GM23338 (cell line): ENCODE measurements at regions not wholly inside any gene's neighbourhood (a gene's known extent, or its start where the extent isn't known, plus 50 kb on each side); places are given as distances from the start of the nearest gene placed in this dataset.

ENCODE experiments used
- ATAC-seq: fragments of 200-7000 bp; cut with Tn5 transposase; 3 replicates; pipeline ENCODE4 v1.9.1; 2020
- DNase-seq: peaks from one replicate; pipeline ENCODE4 v3.0.0-alpha.2; 2015; ENCODE audit warnings: low spot score
- H2AFZ ChIP-seq: fragments of 200-600 bp; sonication (generic); 2 replicates; pipeline ENCODE4 v1.8.0; 2016; ENCODE audit warnings: antibody characterized with exemption, mild to moderate bottlenecking, moderate library complexity
- H3F3A ChIP-seq: fragments of 200-600 bp; sonication (generic); replicated peaks from 2 replicates; pipeline ENCODE4 v1.8.0; 2017; ENCODE audit warnings: antibody characterized with exemption, mixed run types, low read depth
- H3K27ac ChIP-seq: fragments of 200-600 bp; sonication (generic); 2 replicates; pipeline ENCODE4 v1.6.1; 2016; ENCODE audit warnings: low read depth
- H3K27me3 ChIP-seq: fragments of 200-600 bp; sonication (generic); 2 replicates; pipeline ENCODE4 v1.8.0; 2016; ENCODE audit warnings: mild to moderate bottlenecking, mixed run types, moderate library complexity; ENCODE audit not compliant: insufficient read depth
- H3K36me3 ChIP-seq: fragments of 200-600 bp; sonication (generic); 2 replicates; pipeline ENCODE4 v1.8.0; 2016; ENCODE audit warnings: mild to moderate bottlenecking; ENCODE audit not compliant: insufficient read depth
- H3K4me1 ChIP-seq: fragments of 200-600 bp; sonication (generic); 2 replicates; pipeline ENCODE4 v1.8.0; 2016; ENCODE audit warnings: mild to moderate bottlenecking, moderate library complexity; ENCODE audit not compliant: insufficient read depth
- H3K4me2 ChIP-seq: fragments of 200-600 bp; sonication (generic); 2 replicates; pipeline ENCODE4 v1.7.1; 2017; ENCODE audit warnings: mixed run types
- H3K4me3 ChIP-seq: fragments of 200-600 bp; sonication (generic); 2 replicates; pipeline ENCODE4 v1.6.1; 2016; ENCODE audit warnings: mixed run types
- H3K79me2 ChIP-seq: fragments of 200-600 bp; sonication (generic); replicated peaks from 2 replicates; pipeline ENCODE4 v1.8.0; 2017; ENCODE audit warnings: mild to moderate bottlenecking; ENCODE audit not compliant: insufficient read depth
- H3K9me2 ChIP-seq: fragments of 200-600 bp; sonication (generic); 2 replicates; pipeline ENCODE4 v1.8.0; 2017; ENCODE audit not compliant: insufficient read depth
- H4K20me1 ChIP-seq: fragments of 200-600 bp; sonication (generic); replicated peaks from 2 replicates; pipeline ENCODE4 v1.8.0; 2017; ENCODE audit warnings: mild to moderate bottlenecking; ENCODE audit not compliant: insufficient read depth
- H3K27ac Mint-ChIP-seq: 2 replicates; pipeline ENCODE4 v1.8.0; 2020; ENCODE audit warnings: inconsistent platforms, mild to moderate bottlenecking, moderate library complexity, mixed read lengths
- H3K27me3 Mint-ChIP-seq: 3 replicates; pipeline ENCODE4 v1.8.0; 2022; ENCODE audit warnings: low read depth, mild to moderate bottlenecking, moderate library complexity, mixed read lengths, inconsistent platforms; ENCODE audit not compliant: insufficient read depth, poor library complexity
- H3K36me3 Mint-ChIP-seq: 3 replicates; pipeline ENCODE4 v1.8.0; 2021; ENCODE audit warnings: low read depth, mild to moderate bottlenecking, inconsistent platforms, moderate library complexity, mixed read lengths
- H3K4me1 Mint-ChIP-seq: 3 replicates; pipeline ENCODE4 v1.8.0; 2020; ENCODE audit warnings: mild to moderate bottlenecking, inconsistent platforms, mixed read lengths
- H3K4me3 Mint-ChIP-seq: 3 replicates; pipeline ENCODE4 v1.8.0; 2021; ENCODE audit warnings: moderate library complexity, mild to moderate bottlenecking, inconsistent platforms, mixed read lengths
- H3K9me3 Mint-ChIP-seq: 3 replicates; pipeline ENCODE4 v1.8.0; 2020; ENCODE audit warnings: moderate library complexity, mild to moderate bottlenecking, inconsistent platforms, mixed read lengths
- CREB1 ChIP-seq: fragments of 250-450 bp; sonication (Bioruptor Pico); IDR thresholded peaks from 2 replicates; pipeline ENCODE4 v1.5.0; 2020; ENCODE audit warnings: low read depth, mild to moderate bottlenecking, moderate library complexity
- EZH2 ChIP-seq: fragments of 200-600 bp; sonication (generic); IDR thresholded peaks from one replicate; pipeline ENCODE4 v1.8.0; 2017; ENCODE audit warnings: antibody characterized with exemption, mild to moderate bottlenecking, low read depth; ENCODE audit not compliant: unreplicated experiment
- JUNB ChIP-seq: IDR thresholded peaks from one replicate; pipeline ENCODE4 v1.6.1; 2016; ENCODE audit warnings: antibody characterized with exemption; ENCODE audit not compliant: unreplicated experiment
- ZNF114 ChIP-seq: fragments of 250-450 bp; sonication (Bioruptor Pico); IDR thresholded peaks from 2 replicates; pipeline ENCODE4 v1.5.0; 2020; ENCODE audit warnings: mild to moderate bottlenecking, moderate library complexity
- TF ChIP-seq, protein P1 (sequence below): fragments of 250-450 bp; sonication (Bioruptor Pico); IDR thresholded peaks from 2 replicates; pipeline ENCODE4 v1.5.0; 2020; ENCODE audit warnings: mild to moderate bottlenecking, moderate library complexity
- TF ChIP-seq, protein P2 (sequence below): IDR thresholded peaks from 2 replicates; pipeline ENCODE4 v1.6.1; 2016; ENCODE audit warnings: antibody characterized with exemption
- TF ChIP-seq, protein P3 (sequence below), 2 experiments: fragments of 200-600 bp in 1 of 2; sonication (generic) in 1 of 2; conservative IDR thresholded peaks; 2 replicates each; pipeline versions ENCODE4 v1.5.1 to v1.6.1; 2016 to 2017; ENCODE audit warnings: antibody characterized with exemption in 2 of 2, low read depth in 2 of 2, mild to moderate bottlenecking in 2 of 2, moderate library complexity in 1 of 2

DNA sequence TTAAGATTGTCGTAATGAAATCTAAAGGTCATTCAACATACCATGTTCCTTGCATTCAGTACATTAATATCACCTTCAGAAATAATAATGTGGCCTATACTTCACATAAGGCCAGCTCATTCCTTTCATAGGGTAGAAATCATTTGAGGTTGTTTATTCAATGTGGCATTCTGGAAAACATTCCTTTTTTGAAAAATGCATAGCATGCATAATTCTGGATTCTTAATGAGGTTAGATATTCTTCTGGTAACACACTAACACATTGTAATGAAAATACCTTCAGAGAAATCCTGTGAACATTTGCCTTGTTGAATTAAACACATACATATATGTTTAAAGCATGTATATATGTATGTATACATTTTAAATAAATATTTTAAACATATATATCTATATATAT is 204.6 kb upstream of the KCNH7 start (continued):
- TF ChIP-seq, protein P1, sequence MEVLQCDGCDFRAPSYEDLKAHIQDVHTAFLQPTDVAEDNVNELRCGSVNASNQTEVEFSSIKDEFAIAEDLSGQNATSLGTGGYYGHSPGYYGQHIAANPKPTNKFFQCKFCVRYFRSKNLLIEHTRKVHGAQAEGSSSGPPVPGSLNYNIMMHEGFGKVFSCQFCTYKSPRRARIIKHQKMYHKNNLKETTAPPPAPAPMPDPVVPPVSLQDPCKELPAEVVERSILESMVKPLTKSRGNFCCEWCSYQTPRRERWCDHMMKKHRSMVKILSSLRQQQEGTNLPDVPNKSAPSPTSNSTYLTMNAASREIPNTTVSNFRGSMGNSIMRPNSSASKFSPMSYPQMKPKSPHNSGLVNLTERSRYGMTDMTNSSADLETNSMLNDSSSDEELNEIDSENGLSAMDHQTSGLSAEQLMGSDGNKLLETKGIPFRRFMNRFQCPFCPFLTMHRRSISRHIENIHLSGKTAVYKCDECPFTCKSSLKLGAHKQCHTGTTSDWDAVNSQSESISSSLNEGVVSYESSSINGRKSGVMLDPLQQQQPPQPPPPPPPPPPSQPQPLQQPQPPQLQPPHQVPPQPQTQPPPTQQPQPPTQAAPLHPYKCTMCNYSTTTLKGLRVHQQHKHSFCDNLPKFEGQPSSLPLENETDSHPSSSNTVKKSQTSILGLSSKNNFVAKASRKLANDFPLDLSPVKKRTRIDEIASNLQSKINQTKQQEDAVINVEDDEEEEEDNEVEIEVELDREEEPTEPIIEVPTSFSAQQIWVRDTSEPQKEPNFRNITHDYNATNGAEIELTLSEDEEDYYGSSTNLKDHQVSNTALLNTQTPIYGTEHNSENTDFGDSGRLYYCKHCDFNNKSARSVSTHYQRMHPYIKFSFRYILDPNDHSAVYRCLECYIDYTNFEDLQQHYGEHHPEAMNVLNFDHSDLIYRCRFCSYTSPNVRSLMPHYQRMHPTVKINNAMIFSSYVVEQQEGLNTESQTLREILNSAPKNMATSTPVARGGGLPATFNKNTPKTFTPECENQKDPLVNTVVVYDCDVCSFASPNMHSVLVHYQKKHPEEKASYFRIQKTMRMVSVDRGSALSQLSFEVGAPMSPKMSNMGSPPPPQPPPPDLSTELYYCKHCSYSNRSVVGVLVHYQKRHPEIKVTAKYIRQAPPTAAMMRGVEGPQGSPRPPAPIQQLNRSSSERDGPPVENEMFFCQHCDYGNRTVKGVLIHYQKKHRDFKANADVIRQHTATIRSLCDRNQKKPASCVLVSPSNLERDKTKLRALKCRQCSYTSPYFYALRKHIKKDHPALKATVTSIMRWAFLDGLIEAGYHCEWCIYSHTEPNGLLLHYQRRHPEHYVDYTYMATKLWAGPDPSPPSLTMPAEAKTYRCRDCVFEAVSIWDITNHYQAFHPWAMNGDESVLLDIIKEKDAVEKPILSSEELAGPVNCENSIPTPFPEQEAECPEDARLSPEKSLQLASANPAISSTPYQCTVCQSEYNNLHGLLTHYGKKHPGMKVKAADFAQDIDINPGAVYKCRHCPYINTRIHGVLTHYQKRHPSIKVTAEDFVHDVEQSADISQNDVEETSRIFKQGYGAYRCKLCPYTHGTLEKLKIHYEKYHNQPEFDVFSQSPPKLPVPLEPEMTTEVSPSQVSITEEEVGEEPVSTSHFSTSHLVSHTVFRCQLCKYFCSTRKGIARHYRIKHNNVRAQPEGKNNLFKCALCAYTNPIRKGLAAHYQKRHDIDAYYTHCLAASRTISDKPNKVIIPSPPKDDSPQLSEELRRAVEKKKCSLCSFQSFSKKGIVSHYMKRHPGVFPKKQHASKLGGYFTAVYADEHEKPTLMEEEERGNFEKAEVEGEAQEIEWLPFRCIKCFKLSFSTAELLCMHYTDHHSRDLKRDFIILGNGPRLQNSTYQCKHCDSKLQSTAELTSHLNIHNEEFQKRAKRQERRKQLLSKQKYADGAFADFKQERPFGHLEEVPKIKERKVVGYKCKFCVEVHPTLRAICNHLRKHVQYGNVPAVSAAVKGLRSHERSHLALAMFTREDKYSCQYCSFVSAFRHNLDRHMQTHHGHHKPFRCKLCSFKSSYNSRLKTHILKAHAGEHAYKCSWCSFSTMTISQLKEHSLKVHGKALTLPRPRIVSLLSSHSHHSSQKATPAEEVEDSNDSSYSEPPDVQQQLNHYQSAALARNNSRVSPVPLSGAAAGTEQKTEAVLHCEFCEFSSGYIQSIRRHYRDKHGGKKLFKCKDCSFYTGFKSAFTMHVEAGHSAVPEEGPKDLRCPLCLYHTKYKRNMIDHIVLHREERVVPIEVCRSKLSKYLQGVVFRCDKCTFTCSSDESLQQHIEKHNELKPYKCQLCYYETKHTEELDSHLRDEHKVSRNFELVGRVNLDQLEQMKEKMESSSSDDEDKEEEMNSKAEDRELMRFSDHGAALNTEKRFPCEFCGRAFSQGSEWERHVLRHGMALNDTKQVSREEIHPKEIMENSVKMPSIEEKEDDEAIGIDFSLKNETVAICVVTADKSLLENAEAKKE (CRISPR knock-in tag): no peak

DNA sequence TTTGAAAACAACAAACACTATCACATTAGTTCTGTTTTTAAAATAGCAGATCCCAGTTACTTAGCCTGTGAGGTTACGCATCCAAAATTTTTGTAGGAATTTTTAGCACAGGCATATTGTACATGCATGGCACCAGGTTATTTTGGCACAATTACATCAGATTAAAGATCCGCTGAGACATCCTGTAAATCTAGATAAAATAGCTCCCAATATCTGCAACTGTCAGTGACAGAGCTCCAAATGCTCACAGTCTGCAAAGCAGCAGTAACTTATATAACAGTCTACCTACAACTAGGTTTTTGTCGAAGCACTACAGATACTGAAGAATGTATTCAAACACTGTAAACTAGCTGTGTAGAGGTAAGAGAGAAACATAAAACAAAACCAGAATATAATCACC is 200.7 kb upstream of the KCNH7 start:
- Histone ChIP-seq H3K27me3 (no peaks in the 10 kb centered on the region), H3K79me2 (no peaks in the 10 kb centered on the region), H3K36me3 (no peaks in the 10 kb centered on the region), H3K9me2 (no peaks in the 10 kb centered on the region), H3K27ac (no peak overlapping the region), H2AFZ (no peak overlapping the region), H4K20me1 (no peaks in the 10 kb centered on the region), H3K4me3 (no peak overlapping the region), H3F3A (no peaks in the 10 kb centered on the region), H3K4me2 (no peak overlapping the region), H3K4me1 (no peaks in the 10 kb centered on the region)
- Mint-ChIP-seq H3K4me1 (no peaks in the 10 kb centered on the region), H3K27me3 (no peaks in the 10 kb centered on the region), H3K9me3 (no peaks in the 10 kb centered on the region), H3K4me3 (no peak overlapping the region), H3K27ac (no peak overlapping the region), H3K36me3 (no peaks in the 10 kb centered on the region)
- DNase-seq (no peak), ATAC-seq (no peak)
- TF ChIP-seq, protein P2, sequence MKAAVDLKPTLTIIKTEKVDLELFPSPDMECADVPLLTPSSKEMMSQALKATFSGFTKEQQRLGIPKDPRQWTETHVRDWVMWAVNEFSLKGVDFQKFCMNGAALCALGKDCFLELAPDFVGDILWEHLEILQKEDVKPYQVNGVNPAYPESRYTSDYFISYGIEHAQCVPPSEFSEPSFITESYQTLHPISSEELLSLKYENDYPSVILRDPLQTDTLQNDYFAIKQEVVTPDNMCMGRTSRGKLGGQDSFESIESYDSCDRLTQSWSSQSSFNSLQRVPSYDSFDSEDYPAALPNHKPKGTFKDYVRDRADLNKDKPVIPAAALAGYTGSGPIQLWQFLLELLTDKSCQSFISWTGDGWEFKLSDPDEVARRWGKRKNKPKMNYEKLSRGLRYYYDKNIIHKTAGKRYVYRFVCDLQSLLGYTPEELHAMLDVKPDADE: no peak
- TF ChIP-seq CREB1 (CRISPR knock-in tag) (no peak), ZNF114 (no peak), JUNB (no peak), EZH2 (no peak)
- TF ChIP-seq, protein P3, sequence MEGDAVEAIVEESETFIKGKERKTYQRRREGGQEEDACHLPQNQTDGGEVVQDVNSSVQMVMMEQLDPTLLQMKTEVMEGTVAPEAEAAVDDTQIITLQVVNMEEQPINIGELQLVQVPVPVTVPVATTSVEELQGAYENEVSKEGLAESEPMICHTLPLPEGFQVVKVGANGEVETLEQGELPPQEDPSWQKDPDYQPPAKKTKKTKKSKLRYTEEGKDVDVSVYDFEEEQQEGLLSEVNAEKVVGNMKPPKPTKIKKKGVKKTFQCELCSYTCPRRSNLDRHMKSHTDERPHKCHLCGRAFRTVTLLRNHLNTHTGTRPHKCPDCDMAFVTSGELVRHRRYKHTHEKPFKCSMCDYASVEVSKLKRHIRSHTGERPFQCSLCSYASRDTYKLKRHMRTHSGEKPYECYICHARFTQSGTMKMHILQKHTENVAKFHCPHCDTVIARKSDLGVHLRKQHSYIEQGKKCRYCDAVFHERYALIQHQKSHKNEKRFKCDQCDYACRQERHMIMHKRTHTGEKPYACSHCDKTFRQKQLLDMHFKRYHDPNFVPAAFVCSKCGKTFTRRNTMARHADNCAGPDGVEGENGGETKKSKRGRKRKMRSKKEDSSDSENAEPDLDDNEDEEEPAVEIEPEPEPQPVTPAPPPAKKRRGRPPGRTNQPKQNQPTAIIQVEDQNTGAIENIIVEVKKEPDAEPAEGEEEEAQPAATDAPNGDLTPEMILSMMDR (conservative IDR thresholded peaks at IDR 0.05; ENCODE audit: low read depth in 2 of 2): no peak
- TF ChIP-seq, protein P1 (CRISPR knock-in tag): no peak
